RWPE1 (cell line): ENCODE measurements at regions not wholly inside any gene's neighbourhood (a gene's known extent, or its start where the extent isn't known, plus 50 kb on each side); places are given as distances from the start of the nearest gene placed in this dataset.

Experiments used
- CTCF ChIA-PET: fragments of 350-600 bp; sonication (Branson Sonifier 250); formaldehyde crosslinking; extraction: SDS; loops from one replicate; lab custom pipeline; 2021; lab: Yijun Ruan, JAX
- POLR2A ChIA-PET: fragments of 400-600 bp; formaldehyde crosslinking; extraction: SDS; loops from one replicate; lab custom pipeline; 2020; ENCODE audit warnings: antibody characterized with exemption; ENCODE audit not compliant: low non-redundant PET; lab: Yijun Ruan, JAX
- DNase-seq: peaks from one replicate; pipeline ENCODE4 v3.0.0; 2012; ENCODE audit warnings: low spot score
- H3K27ac ChIP-seq: fragments of 450-650 bp; 2 replicates; pipeline ENCODE4 v1.5.1; 2017
- CTCF ChIP-seq: fragments of 450-650 bp; conservative IDR thresholded peaks from 2 replicates; pipeline ENCODE4 v1.5.1; 2017; ENCODE audit warnings: low read depth, mild to moderate bottlenecking

- ChIA-PET CTCF (interaction anchor here (0.6 kb wide), 1 partner anchor 175 kb away, joined by 4 read pairs; no protein-coding TSS in a partner anchor), POLR2A (no interaction called here)
- no peak for TF ChIP-seq CTCF
- H3K27ac ChIP-seq: no peak overlapping the region
- peak; percentile 3 for DNase-seq
These were observed 478.4 kb downstream of the TSHZ3 start for GRCh38 chr19:30870876-30871275.

DNA sequence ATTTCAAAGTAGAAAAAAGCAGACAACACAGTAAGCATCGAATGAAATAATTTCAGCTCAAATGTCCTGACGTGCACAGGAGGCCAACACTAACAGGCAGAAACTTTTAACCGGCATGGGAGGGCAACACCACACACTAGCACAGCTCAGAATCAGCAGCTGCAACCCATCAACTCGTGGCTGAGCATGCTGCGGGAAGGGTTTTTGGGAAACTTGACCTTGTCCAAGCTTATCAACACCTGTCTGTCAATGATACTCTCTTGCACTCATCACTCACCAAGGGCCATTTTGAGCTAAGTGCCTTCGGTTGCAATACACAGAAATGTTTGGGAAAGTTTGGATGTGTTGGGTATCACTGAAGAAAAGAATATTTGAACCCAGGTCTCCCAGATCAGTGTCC is 483.7 kb downstream of the TSHZ3 start:
- CTCF ChIA-PET: no interaction called here
- TF ChIP-seq CTCF: no peak
- no peak overlapping the region for H3K27ac ChIP-seq
- no peak for DNase-seq
- POLR2A ChIA-PET: no interaction called here

DNA sequence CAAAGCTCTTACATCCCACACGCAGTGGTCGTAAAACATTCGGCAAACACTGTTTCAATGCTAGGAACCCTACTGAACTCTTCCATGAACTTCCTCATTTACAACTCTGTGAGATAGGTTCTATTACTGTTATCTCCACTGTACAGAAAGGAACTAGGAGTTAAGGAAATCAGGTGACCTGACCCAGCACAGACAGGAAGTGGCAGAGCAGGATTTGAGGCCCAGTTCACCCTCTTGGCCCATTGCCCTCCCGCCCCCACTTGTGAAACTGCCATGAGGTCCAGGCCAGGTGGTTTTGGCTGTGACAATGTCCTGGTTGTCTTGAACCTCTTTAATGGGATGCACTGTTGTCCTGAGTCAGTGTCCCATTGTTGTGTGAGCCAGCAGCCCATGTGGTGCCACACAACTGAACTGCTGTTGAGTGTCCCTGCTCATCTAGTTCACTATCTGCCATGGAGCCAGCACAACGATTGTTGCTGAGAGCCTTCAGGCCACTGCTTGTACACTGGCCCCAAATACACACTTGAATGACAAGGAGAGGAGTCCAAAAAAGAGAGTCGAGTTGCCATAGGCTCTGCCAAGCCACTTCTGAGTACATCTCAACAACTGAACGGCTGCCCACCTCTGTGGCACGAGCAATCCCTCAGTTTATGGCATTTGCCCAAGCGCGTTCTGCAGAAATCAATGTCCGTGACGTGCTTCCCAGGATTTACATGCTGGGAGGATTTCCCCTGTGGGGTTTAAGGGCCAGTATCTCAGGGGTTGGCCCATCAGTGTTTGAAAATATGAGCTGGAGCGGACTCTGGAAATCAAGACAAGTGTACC is 484.6 kb downstream of the TSHZ3 start:
- CTCF ChIA-PET: no interaction called here
- no peak overlapping the region for H3K27ac ChIP-seq
- no peak for DNase-seq
- POLR2A ChIA-PET: no interaction called here
- no peak for TF ChIP-seq CTCF

DNA sequence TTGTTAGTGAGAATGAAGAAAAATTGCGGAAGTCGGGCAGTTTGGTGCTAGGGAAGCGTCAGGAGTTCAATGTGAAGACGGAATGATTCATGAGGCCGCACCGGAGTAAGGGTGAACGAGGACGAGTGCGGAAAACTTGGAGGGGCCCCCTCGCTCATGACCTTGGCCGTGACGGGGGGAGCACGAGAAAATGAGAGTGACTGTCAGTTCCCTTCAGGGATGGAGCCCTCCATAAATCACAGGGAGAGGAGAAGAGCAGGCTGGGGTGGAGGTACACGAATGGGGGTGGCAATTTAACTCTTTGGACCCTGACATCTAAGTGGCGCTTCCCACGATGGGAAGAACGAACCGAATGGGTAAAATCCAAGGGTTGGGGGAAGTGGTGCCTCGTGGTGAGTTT is 486.4 kb downstream of the TSHZ3 start:
- TF ChIP-seq CTCF: no peak
- POLR2A ChIA-PET: no interaction called here
- no peak overlapping the region for H3K27ac ChIP-seq
- CTCF ChIA-PET: no interaction called here
- DNase-seq: no peak

DNA sequence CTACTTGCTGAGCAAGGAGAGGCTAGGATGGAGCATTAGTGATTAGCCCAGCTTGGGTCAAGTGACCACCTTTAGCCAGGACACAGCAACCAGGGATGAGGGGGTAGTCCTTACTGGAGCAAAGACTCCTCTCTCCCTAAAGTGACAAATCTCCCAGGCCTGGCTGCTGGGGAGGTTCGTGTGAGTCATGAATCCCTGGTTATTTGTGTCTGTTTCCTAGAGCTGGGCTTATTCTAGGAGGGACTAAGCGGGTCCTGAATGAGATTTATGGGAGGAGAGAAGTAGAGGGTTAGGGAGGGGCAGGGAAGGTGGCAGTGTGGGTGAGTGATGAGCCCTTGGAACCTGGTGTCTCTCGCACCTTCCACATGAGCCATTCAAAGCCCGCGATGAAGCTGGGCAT is 487.3 kb downstream of the TSHZ3 start:
- DNase-seq: no peak
- TF ChIP-seq CTCF: no peak
- H3K27ac ChIP-seq: no peak overlapping the region
- CTCF ChIA-PET: no interaction called here
- POLR2A ChIA-PET: no interaction called here

GRCh38 chr19:30857966-30858490 is 485.8 kb downstream of the ZNF536 start:
- no peak overlapping the region for H3K27ac ChIP-seq
- no peak for DNase-seq
- ChIA-PET CTCF (no interaction called here), POLR2A (no interaction called here)
- no peak for TF ChIP-seq CTCF
